HG02623 (cell line): ENCODE measurements at regions not wholly inside any gene's neighbourhood (a gene's known extent, or its start where the extent isn't known, plus 50 kb on each side); places are given as distances from the start of the nearest gene placed in this dataset.
A peak's percentile ranks its signal among the peaks of the same experiment; 100 is the strongest.

Source experiments
- ATAC-seq: cut with Tn5 transposase; IDR thresholded peaks from one replicate; pipeline ENCODE4 v1.9.1; 2021; ENCODE audit warnings: moderate library complexity; ENCODE audit not compliant: unreplicated experiment

DNA sequence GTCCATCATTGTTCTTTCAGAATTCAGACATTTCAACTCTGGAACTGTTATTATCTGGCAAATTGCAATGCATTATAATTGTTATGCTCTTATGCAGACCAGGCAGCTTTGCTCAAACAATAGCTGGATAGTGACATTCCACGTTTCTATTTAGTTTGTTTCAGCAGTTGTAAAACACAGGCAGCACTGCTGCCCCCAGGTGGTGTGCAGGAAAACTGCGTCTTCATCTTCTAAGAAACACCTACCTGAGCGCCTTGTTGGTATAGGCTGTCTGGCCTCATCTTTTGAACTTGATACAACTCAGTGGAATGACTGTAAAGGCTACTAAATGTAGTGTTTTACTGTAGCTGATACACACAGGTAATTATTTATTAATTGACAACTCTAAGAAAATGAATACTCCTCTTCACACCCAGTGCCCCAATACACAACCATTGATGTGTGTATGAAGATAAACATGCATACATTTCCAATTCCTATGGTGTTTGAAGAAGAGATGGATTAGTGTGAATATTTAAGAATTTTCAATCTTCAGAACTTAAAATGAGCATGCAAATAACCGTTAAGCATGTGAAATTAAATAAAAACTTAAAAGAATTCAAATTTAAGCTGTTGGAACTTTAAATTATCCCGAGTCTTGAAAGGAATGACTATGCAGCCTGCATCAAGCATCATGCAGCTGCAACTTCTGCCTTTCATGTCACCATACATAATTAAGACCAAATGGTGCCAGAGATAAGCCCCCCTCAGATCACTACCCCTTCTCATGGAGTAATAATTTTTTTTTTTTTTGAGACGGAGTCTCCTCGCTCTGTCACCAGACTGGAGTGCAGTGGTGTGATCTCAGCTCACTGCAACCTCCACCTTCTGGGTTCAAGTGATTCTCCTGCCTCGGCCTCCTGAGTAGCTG is 85.6 kb downstream of the CD8B2 start:
- ATAC-seq, result no peak

DNA sequence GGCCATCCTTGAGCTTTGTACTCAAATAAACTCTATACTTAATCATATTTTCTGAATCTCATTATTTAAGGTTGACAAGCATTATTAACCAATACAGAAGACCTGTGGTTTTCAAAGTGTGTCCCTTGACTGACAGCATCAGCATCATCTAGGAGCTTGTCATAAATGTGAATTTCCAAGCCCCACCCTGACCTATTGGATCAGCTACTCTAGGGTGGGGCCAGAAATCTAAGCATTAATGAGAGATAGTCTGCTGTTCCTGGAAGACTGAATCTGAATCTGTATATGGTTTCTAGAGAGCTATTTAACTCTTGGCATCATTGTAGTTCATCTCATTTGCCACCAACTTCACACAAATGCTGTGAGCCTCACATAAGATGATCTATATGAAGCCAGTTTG is 86.6 kb downstream of the CD8B2 start:
- no peak for ATAC-seq

DNA sequence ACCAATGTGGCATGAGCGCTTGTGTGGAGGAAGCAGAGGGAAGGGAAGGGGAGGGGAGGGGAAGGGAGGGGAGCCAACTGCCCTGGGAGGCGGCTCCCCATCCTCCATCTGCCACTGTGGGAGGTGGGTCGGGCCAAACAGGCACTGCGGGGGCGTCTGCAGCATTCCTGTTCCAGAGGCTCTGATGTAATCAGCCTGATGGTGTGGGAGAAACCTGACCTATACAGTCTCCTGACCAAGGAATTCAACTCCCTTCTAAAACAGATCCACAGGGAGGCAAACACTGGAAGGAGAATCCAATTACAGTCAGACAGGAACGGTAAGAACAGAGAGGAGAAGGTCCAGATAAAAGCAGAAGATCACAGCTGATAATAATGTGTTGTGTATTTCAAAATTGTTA is 88.8 kb downstream of the CD8B2 start:
- ATAC-seq, result no peak

DNA sequence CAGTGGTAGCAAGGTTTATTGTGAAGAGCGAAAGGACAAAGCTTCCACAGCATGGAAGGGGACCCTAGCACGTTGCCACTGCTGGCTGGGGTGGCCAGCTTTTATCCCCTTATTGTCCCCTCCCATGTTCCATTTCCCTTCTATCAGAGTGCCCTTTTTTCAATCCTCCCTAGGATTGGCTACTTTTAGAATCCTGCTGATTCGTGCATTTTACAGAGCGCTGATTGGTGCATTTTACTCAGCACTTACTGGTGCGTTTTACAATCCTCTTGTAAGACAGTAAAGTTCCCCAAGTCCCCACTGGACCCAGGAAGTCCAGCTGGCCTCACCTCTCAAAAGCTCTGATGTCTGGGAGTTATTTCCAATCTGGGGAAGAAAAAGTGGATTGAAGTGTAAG is 90.1 kb downstream of the CD8B2 start:
- no peak for ATAC-seq

DNA sequence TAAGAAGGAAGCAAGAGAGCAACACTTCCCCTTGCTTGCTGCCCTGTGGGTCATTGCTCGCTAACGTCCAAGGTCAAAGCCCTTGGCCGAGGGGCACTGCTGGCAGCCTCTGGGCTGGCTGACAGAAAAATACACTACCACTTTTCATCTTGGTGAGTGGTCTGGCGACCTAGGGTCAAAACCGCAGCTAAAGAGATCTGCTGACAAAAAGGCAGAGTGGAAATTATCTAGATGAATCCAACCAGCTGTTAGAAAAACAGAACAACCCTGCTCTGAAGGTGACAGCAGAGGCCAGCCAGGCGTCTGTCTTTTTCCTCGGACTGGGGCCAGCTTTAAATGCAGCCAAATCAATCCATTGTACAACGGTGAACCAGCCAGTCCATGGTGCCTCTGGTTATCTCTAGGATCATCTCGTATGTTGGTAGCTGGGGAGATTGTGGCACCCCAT is 92.6 kb downstream of the CD8B2 start:
- ATAC-seq, result no peak

DNA sequence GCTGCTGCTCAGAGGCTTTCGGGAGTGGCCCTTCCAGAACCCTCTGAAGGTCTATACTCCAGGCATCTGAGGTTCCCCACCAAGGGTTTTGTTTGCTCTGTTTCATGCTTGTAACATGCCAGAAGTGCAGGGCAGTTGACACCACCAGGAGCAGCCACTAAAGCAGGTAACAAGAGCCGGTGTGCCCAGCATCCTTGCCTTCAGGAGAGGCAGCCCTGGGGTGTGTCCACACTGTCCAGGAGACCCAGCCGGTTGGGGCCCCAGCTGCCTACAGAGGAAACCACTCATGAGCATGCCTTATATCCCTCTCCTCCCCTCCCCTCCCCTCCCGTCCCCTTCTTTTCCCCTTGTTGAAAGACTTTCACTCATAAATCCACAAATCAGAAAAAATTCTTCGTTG is 93.1 kb downstream of the CD8B2 start:
- no peak for ATAC-seq

DNA sequence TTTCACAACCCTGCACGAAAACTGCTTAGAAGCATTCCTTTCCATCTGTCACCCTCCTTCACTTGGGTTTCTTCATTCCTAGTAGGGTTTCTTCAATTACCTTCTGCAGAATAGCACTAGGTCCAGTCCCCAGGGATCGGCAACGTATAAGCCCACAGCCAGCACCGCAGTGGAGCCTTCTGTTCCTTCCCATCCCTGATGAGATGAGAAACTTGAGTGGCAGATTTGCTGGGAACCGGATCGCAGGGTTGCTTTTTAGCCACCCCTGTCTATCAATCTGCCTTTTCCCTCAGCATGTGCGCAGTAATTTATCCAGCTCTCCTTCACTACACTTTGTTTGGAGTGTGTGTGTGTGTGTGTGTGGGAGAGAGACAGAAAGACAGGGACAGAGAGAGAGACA is 94.2 kb downstream of the CD8B2 start:
- ATAC-seq, result no peak

DNA sequence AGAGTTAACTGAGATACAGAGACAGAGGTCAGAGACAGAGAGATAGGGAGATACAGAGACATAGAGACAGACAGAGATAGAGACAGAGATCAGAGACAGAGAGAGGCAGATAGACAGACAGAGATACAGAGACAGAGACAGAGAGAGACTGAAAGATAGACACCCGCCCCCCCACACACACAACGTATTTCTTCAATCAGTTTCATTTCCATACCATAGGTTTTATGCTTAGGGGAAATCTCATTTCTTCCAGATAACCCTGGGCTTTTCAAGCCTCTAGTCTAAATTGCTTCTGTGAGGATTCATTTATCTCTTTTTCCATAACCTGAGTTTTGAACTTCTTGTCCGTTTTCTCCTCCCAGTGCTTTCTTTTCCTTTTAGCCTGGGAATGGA is 94.6 kb downstream of the CD8B2 start:
- no peak for ATAC-seq

DNA sequence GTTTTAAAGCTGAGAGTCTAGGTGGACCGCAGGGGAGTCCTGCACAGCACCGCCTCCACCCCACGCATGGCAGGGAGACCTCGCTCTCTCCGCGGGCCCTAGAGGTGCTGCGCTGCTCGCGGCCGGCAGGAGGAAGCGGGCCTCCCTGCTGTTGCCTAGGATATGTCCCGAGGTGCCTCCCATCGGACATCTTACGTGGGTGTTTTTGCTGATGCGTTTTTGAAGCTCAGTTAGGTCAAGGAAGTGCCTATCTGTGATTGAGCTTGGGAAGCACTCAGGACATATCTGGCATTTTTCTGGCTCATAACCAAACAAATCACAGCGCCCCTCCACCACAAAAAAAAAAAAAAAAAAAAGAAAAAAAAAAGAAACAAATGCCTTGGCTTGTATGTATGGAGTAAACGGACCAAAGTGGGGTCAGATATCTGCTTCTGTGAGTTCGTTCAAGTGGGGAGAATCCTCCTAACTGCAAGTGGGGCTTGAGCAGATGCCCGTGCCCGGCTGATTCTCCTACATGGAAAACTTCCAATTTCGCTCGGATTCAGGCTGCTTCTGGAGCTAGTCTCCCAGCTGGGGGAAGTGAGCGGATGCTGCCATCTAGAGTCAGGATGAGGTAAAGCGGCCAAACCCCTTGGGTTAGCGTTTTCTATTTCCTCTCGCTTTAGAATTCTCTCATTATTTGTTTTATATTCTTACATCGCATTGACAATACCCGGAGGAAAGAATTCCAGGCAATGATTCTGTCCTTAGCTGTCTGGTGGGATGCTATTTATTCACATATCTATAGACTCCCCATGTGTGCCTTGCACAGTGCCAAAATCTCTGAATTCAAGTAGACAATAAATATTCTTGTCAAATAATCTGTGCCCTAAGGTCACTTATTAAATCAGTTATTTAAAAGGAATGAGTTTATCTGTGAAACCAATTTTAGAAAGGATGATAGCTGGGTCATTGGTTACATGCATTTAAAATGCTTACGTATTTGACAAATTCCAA is 95.3 kb downstream of the CD8B2 start:
- ATAC-seq, result peak; percentile 75

DNA sequence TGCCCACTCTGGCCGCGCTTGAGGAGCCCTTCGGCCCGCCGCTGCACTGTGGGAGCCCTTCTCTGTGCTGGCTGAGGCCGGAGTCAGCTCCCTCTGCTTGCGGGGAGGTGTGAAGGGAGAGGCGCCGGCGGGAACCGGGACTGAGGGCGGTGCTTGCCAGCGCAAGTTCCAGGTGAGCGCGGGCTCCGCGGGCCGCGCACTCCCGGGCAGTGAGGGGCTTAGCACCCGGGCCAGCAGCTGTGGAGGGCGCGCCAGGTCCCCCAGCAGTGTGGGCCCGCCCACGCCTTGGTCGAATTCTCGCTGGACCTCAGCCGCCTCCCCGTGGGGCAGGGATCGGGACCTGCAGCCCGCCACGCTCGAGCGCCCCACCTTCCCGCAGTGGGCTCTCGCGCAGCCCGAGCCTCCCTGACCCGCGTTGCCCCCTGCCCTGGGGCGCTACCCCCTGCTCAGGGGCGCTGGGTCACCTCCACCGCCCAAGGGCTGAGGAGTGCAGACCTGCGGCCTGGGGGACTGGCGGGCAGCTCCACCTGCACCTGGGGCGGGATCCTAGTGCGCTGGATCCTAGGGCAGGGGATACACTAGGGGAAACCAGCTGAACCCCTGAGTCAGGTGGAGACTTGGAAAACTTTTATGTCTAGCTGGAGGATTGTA is 97.3 kb downstream of the CD8B2 start:
- ATAC-seq, result no peak

DNA sequence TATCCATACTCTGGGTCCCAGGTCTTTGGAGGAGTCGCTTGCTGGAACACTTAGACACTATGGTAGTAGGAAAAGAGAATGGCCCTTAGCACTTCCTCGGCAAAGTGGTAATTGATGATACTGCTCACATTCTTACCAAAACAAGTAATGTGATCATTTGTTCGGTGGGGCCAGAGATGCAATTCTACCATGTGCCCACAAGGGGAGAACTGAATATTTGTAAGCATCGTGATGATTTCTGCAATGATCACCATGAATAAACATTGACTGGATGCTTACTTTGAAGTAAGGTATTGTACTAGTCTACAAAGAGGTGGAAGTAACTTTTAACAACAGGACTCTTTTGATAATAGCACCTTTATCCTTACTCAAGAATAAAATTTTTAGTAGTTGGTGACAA is 109.7 kb downstream of the CD8B2 start:
- no peak for ATAC-seq

DNA sequence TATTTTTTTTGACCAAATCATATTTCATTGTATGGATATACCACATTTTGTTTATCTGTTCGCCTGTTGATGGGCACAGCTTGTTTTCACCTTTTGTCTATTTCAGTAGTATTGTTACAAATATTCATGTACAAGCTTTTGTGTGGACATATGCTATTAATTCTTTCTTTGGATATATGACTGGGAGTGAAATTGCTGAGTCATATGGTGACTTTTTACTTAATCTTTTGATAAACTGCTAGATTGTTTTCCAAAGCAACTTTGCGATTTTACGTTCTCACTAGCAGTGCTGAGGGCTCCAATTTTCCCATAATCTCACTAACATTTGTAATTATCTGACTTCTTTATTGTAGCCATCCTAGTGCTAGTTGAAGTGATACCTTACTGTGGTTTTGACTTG is 112.4 kb downstream of the CD8B2 start:
- ATAC-seq, result no peak

DNA sequence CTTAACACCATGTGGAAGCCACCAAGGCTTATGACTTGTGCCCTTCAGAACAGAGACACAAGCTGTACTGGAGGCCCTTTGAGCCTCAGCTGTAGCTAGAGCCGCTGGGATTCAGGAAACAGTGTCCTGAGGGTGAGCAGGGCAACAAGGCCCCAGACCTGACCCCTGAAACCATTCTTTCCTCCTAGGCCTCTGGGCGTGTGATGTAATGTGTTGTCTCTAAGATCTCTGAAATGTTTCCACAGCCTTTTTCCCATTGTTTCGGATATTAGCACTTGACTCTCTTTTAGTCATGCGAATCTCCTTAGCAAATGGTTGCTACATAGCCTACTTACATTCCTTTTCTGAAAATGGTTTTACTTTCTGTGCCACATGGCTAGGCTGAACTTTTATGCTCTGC is 114.9 kb downstream of the CD8B2 start:
- no peak for ATAC-seq

DNA sequence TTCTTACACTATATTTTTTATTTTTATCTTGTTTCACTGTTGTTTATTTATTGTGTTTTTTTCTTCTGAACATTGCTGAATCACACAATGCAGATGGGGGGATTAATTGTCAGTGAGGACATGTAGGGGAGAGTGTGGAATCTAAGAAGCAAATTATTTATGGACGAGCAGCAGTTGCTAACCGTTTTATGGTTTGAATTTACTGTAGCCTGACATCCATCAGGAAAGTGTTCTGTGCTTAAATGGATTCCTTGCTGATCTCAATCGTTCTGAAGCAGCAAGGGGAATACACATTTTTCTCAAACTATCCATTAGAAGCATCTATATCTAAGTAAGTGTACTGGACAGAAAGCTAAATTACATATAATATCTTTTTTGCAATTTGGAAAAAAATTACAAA is 119.5 kb downstream of the CD8B2 start:
- no peak for ATAC-seq

DNA sequence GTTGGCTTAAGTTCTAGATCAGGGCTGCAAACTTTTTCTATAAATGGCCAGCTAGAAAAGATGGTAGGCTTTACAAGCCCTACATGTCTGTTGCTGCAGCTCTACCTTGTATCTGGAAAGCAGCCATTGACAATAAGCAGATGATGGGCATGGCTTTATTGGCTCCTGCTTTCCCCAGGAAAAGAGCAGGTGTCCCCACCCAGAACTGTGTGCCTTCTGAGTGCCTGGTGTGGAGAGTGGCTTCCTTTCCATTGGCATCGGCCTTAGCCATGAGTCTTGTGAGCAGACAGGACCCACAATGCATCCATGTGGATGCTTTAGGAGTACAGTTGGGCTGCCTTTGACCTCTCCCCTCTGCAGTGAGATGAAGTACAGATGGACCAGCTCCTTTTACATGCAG is 120.2 kb downstream of the CD8B2 start:
- ATAC-seq, result no peak

DNA sequence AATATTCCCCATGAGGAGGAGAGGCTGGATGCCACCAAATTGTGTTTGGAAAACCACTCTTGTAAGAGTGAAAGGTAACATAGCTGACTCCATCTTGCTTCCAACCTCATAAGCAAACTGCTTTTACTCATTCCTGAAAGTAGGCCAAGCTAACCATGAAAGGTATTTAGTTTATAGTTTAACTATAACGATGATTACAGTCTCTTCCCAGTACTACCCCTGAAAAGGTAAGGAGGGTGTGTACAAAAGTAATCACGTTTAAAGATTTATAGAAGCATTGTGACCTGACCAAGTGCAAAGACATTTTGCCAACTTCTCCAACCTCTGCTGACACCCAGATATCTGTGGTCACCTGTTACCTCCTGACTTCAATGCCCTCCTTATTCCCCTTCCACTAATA is 122.6 kb downstream of the CD8B2 start:
- ATAC-seq, result no peak

DNA sequence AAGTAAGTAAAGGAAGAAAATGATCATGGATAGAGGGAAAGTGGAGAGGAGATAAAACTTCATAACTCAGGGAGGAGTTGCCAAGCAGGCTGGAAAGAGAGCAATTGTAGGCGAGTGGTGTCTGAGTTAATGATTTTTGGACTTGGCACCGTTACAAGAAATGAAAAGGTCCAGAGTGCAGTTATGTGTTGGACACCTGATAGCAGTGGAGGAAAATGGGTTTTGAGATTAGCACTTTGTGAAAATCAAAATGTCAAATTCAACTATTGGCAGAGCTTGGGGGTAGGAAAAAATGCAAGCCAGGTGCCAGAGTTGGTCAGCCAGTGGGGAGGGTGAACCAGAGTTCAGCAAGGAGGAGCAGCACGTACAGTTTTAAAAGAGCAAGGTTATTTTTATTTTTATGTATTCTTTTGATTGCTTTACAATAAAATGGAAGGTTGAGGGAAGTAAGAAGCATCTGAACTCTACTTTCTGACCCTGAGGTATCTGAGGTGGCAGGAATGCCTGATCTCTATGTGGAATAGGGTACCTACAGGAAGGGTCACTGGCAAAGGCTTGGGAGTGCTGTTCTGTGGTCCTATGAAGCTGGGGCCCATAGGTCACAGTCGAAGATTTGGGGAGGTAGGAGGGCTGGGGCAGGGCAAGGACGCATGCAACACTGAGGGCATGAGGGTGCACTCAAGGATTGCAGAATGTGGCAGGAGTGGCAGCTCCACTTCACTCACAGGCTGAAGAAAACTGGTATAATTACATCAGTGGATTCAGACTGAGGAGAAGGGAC is 127.5 kb downstream of the CD8B2 start:
- no peak for ATAC-seq

DNA sequence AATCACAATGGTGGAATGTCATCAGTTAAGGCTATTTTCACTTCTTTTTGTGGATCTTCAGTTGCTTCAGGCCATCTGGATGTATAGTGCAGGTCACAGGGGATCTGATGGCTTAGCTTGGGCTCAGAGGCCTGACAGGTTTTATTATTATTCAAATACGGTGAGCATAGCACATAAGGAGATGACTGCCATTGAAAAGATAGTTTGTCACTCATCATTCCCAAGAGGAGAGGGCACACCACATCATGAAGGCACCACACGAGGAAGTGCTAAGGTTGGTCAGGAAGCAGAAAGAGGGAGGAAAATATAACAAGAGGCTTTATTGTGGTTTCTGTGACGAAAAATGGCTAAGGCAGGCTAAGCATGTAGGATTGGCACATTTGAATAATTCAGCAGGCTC is 131.4 kb downstream of the CD8B2 start:
- no peak for ATAC-seq

DNA sequence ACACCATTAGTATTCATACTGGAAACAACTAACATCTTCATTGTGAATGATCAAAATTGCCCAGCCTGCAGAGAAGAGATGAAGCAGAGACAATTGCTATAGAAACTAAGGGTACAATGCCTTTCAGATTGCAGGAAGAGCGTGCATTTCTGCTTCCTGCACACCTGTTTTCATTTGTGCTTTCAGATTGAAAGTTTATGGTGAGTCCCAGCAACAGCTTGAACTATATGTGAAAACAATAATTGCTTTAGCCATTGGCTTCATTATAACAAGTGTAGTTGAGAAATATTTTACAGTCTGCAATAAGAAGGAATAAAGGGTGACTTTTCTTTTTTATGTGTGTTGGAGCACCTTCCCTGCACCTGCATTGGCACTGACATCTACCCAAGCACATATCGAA is 136.3 kb downstream of the CD8B2 start:
- ATAC-seq, result no peak

DNA sequence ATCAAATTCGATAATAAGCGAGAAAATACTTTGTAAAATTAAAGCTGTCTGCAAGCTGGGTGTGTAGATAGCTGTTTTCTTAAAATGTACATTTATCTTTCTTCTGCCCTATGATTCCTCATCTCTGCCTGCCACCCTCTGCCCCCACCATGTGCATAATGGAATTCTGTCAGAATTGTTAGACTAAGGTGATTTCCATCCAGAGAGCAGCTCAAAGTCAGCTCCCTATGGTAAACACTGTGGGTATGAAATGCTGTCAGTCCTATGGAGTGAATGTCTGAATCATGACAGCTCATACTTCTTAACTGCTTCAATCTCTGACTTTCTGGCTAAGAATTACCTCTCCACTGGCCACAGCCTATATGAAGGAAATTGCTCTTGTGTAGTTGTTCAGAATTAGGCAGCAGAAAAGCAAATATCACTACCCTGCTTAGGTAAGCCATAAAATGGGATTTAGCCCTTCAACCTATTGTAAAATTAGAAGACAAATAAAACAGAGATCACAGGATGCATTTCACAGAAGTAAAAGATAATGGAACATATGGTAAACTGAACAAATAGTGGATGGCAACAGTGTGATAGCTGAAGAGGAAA is 137.7 kb downstream of the CD8B2 start:
- no peak for ATAC-seq
